SK-N-SH treated with all-trans-retinoic acid at 6 μM for 48 hours (cell line): ENCODE measurements at regions not wholly inside any gene's neighbourhood (a gene's known extent, or its start where the extent isn't known, plus 50 kb on each side); places are given as distances from the start of the nearest gene placed in this dataset.

Experiments
- BACH2 ChIP-seq: fragments of 250-450 bp; sonication (Bioruptor Pico); IDR thresholded peaks from 2 replicates; pipeline ENCODE4 v1.9.0; 2021; ENCODE audit warnings: mild to moderate bottlenecking, borderline replicate concordance
- CSDC2 ChIP-seq: fragments of 250-450 bp; sonication (Bioruptor Pico); IDR thresholded peaks from 2 replicates; pipeline ENCODE4 v1.5.0; 2020; ENCODE audit warnings: mild to moderate bottlenecking, moderate library complexity
- GLIS3 ChIP-seq: fragments of 250-450 bp; sonication (Bioruptor Pico); IDR thresholded peaks from 2 replicates; pipeline ENCODE4 v1.5.0; 2020; ENCODE audit warnings: mild to moderate bottlenecking, moderate library complexity
- PATZ1 ChIP-seq: fragments of 250-450 bp; sonication (Bioruptor Pico); IDR thresholded peaks from 2 replicates; pipeline ENCODE4 v1.8.0; 2020; ENCODE audit warnings: mild to moderate bottlenecking, moderate library complexity, borderline replicate concordance
- ZC3H10 ChIP-seq: fragments of 250-450 bp; sonication (Bioruptor Pico); IDR thresholded peaks from 2 replicates; pipeline ENCODE4 v1.5.1; 2021; ENCODE audit warnings: mild to moderate bottlenecking, moderate library complexity
- ZFP3 ChIP-seq: fragments of 250-450 bp; sonication (Bioruptor Pico); IDR thresholded peaks from 2 replicates; pipeline ENCODE4 v1.5.0; 2020; ENCODE audit warnings: mild to moderate bottlenecking, moderate library complexity
- ZNF70 ChIP-seq: fragments of 450-650 bp; formaldehyde crosslinking; IDR thresholded peaks from 2 replicates; pipeline ENCODE4 v1.5.0; 2020; ENCODE audit warnings: mild to moderate bottlenecking, moderate library complexity

GRCh38 chr10:117740088-117740487 is 197.5 kb downstream of the EMX2 start:
- TF ChIP-seq ZFP3 (CRISPR knock-in tag) (no peak), BACH2 (no peak), CSDC2 (CRISPR knock-in tag) (no peak), GLIS3 (CRISPR knock-in tag) (no peak), PATZ1 (CRISPR knock-in tag) (no peak), ZC3H10 (CRISPR knock-in tag) (no peak), ZNF70 (CRISPR knock-in tag) (no peak)
